Mesendoderm (in vitro differentiated cells): ENCODE measurements at regions not wholly inside any gene's neighbourhood (a gene's known extent, or its start where the extent isn't known, plus 50 kb on each side); places are given as distances from the start of the nearest gene placed in this dataset.
A peak's percentile ranks its signal among the peaks of the same experiment; 100 is the strongest.

ENCODE experiments used
- DNase-seq: peaks from one replicate; pipeline ENCODE4 v3.0.0; 2013
- H2AK5ac ChIP-seq: 2 replicates; pipeline ENCODE4 v1.6.1; 2013; ENCODE audit warnings: low read length, inconsistent platforms
- H2BK120ac ChIP-seq: 2 replicates; pipeline ENCODE4 v1.6.1; 2013; ENCODE audit warnings: low read depth, mild to moderate bottlenecking, low read length, moderate library complexity, mixed read lengths
- H2BK15ac ChIP-seq: replicated peaks from 2 replicates; pipeline ENCODE4 v1.6.1; 2013; ENCODE audit warnings: low read depth, mild to moderate bottlenecking, moderate library complexity
- H2BK5ac ChIP-seq: 2 replicates; pipeline ENCODE4 v1.6.1; 2013; ENCODE audit warnings: low read length, inconsistent platforms
- H3K18ac ChIP-seq: 2 replicates; pipeline ENCODE4 v1.6.1; 2013; ENCODE audit warnings: mild to moderate bottlenecking, low read length, mixed read lengths
- H3K23ac ChIP-seq: one replicate; pipeline ENCODE4 v1.6.1; 2013; ENCODE audit warnings: low read length
- H3K27ac ChIP-seq: 2 replicates; pipeline ENCODE4 v1.5.1; 2013; ENCODE audit warnings: low read depth, mild to moderate bottlenecking, inconsistent platforms, low read length, moderate library complexity
- H3K27me3 ChIP-seq: 2 replicates; pipeline ENCODE4 v1.6.1; 2013; ENCODE audit warnings: low read length, control low read depth, mild to moderate bottlenecking, inconsistent platforms; ENCODE audit not compliant: insufficient read depth, poor library complexity
- H3K36me3 ChIP-seq: 2 replicates; pipeline ENCODE4 v1.6.1; 2013; ENCODE audit warnings: low read length, inconsistent platforms; ENCODE audit not compliant: control insufficient read depth, insufficient read depth
- H3K4ac ChIP-seq: one replicate; pipeline ENCODE4 v1.6.1; 2013; ENCODE audit warnings: low read depth, mild to moderate bottlenecking, low read length, moderate library complexity
- H3K4me1 ChIP-seq: 2 replicates; pipeline ENCODE4 v1.6.1; 2013; ENCODE audit warnings: low read depth, low read length, inconsistent platforms; ENCODE audit not compliant: control insufficient read depth
- H3K4me2 ChIP-seq: 2 replicates; pipeline ENCODE4 v1.6.1; 2013; ENCODE audit warnings: low read length
- H3K4me3 ChIP-seq: 2 replicates; pipeline ENCODE4 v1.5.1; 2013; ENCODE audit warnings: mild to moderate bottlenecking, low read length
- H3K56ac ChIP-seq: one replicate; pipeline ENCODE4 v1.6.1; 2013; ENCODE audit warnings: low read length
- H3K79me1 ChIP-seq: 2 replicates; pipeline ENCODE4 v1.6.1; 2013; ENCODE audit warnings: low read length, inconsistent platforms
- H3K79me2 ChIP-seq: 2 replicates; pipeline ENCODE4 v1.6.1; 2013; ENCODE audit warnings: mild to moderate bottlenecking, low read length; ENCODE audit not compliant: control insufficient read depth, insufficient read depth
- H3K9ac ChIP-seq: 2 replicates; pipeline ENCODE4 v1.6.1; 2013; ENCODE audit warnings: low read length, inconsistent platforms
- H4K5ac ChIP-seq: one replicate; pipeline ENCODE4 v1.6.1; 2013; ENCODE audit warnings: low read length
- H4K8ac ChIP-seq: one replicate; pipeline ENCODE4 v1.6.1; 2013; ENCODE audit warnings: low read depth, mild to moderate bottlenecking, control low read depth, low read length, moderate library complexity
- WGBS: extraction: QIAGEN DNeasy Blood & Tissue Kit; methylation state at CpG from one replicate; pipeline ENCODE4 v1.1.7; 2013; ENCODE audit warnings: low lambda C conversion rate, missing lambda C conversion rate; ENCODE audit not compliant: insufficient coverage; ENCODE audit errors: extremely low coverage; 5-methylcytosine and 5-hydroxymethylcytosine counted together

GRCh38 chr12:118827606-118828005 is 153.7 kb upstream of the SRRM4 start:
- no peak for DNase-seq
- Histone ChIP-seq H3K79me2 (no peaks in the 10 kb centered on the region), H4K8ac (no peak overlapping the region), H2BK5ac (no peak overlapping the region), H3K9ac (no peak overlapping the region), H4K5ac (no peak overlapping the region), H3K27ac (no peak overlapping the region), H3K79me1 (no peaks in the 10 kb centered on the region), H3K36me3 (no peaks in the 10 kb centered on the region), H3K56ac (no peak overlapping the region), H3K18ac (no peak overlapping the region), H2AK5ac (no peak overlapping the region), H3K4me1 (no peaks in the 10 kb centered on the region), H3K27me3 (no peaks in the 10 kb centered on the region), H3K4me2 (no peak overlapping the region), H3K23ac (no peak overlapping the region), H2BK120ac (no peak overlapping the region), H3K4me3 (no peak overlapping the region), H2BK15ac (no peak overlapping the region), H3K4ac (no peak overlapping the region)
- no CpG with 5 or more reads among the region's 6 CpGs for WGBS

- no CpG with 5 or more reads among the region's 1 CpG for WGBS
- Histone ChIP-seq H4K5ac (no peak overlapping the region), H3K79me2 (no peaks in the 10 kb centered on the region), H3K36me3 (no peaks in the 10 kb centered on the region), H2BK5ac (no peak overlapping the region), H3K79me1 (no peaks in the 10 kb centered on the region), H3K9ac (no peak overlapping the region), H3K4ac (no peak overlapping the region), H2BK15ac (no peak overlapping the region), H2BK120ac (no peak overlapping the region), H3K4me2 (no peak overlapping the region), H3K56ac (no peak overlapping the region), H3K23ac (no peak overlapping the region), H3K27ac (peak overlapping the region; percentile 3), H2AK5ac (no peak overlapping the region), H3K4me3 (no peak overlapping the region), H3K27me3 (no peaks in the 10 kb centered on the region), H3K4me1 (no peaks in the 10 kb centered on the region), H3K18ac (no peak overlapping the region), H4K8ac (no peak overlapping the region)
- DNase-seq = no peak
These were observed 151.0 kb upstream of the SRRM4 start for GRCh38 chr12:118830296-118830695.

GRCh38 chr12:118835926-118836325 is 145.4 kb upstream of the SRRM4 start:
- no peak overlapping the region for H4K8ac ChIP-seq
- H3K4me1 ChIP-seq = no peaks in the 10 kb centered on the region
- no peak overlapping the region for H3K23ac ChIP-seq
- no peak overlapping the region for H3K4me3 ChIP-seq
- no peak overlapping the region for H3K9ac ChIP-seq
- H2BK120ac ChIP-seq = no peak overlapping the region
- no peaks in the 10 kb centered on the region for H3K36me3 ChIP-seq
- H2BK5ac ChIP-seq = no peak overlapping the region
- no peak overlapping the region for H3K56ac ChIP-seq
- H3K4ac ChIP-seq = no peak overlapping the region
- no peak overlapping the region for H3K27ac ChIP-seq
- no peak overlapping the region for H2AK5ac ChIP-seq
- no peak overlapping the region for H3K4me2 ChIP-seq
- no peaks in the 10 kb centered on the region for H3K79me1 ChIP-seq
- no peaks in the 10 kb centered on the region for H3K27me3 ChIP-seq
- no peak for DNase-seq
- H3K79me2 ChIP-seq = no peaks in the 10 kb centered on the region
- WGBS = no CpG with 5 or more reads among the region's 1 CpG
- no peak overlapping the region for H3K18ac ChIP-seq
- no peak overlapping the region for H2BK15ac ChIP-seq
- H4K5ac ChIP-seq = no peak overlapping the region

- H2BK120ac ChIP-seq = no peak overlapping the region
- no peak overlapping the region for H3K23ac ChIP-seq
- no peak overlapping the region for H2BK5ac ChIP-seq
- no peak overlapping the region for H3K27ac ChIP-seq
- no peaks in the 10 kb centered on the region for H3K79me1 ChIP-seq
- no peak overlapping the region for H2BK15ac ChIP-seq
- H3K56ac ChIP-seq = no peak overlapping the region
- no peak overlapping the region for H3K18ac ChIP-seq
- H3K27me3 ChIP-seq = no peaks in the 10 kb centered on the region
- DNase-seq = peak; percentile 70
- H3K4ac ChIP-seq = no peak overlapping the region
- H3K4me1 ChIP-seq = no peaks in the 10 kb centered on the region
- no peak overlapping the region for H3K9ac ChIP-seq
- no peak overlapping the region for H3K4me2 ChIP-seq
- H3K36me3 ChIP-seq = no peaks in the 10 kb centered on the region
- no peaks in the 10 kb centered on the region for H3K79me2 ChIP-seq
- no peak overlapping the region for H2AK5ac ChIP-seq
- no peak overlapping the region for H4K8ac ChIP-seq
- H4K5ac ChIP-seq = no peak overlapping the region
- H3K4me3 ChIP-seq = no peak overlapping the region
These were observed 140.9 kb upstream of the SRRM4 start for GRCh38 chr12:118840399-118840798.

- Histone ChIP-seq H3K4ac (no peak overlapping the region), H4K8ac (no peak overlapping the region), H3K79me1 (no peaks in the 10 kb centered on the region), H2BK5ac (no peak overlapping the region), H3K9ac (no peak overlapping the region), H3K23ac (no peak overlapping the region), H2BK15ac (no peak overlapping the region), H3K27me3 (no peaks in the 10 kb centered on the region), H3K18ac (no peak overlapping the region), H2BK120ac (no peak overlapping the region), H3K27ac (no peak overlapping the region), H3K36me3 (no peaks in the 10 kb centered on the region), H3K56ac (no peak overlapping the region), H3K4me2 (no peak overlapping the region), H3K4me3 (no peak overlapping the region), H3K79me2 (no peaks in the 10 kb centered on the region), H4K5ac (no peak overlapping the region), H2AK5ac (no peak overlapping the region), H3K4me1 (no peaks in the 10 kb centered on the region)
- no peak for DNase-seq
These were observed 140.5 kb upstream of the SRRM4 start for GRCh38 chr12:118840878-118841277.

GRCh38 chr12:118841588-118841987 is 139.8 kb upstream of the SRRM4 start:
- H4K5ac ChIP-seq = no peak overlapping the region
- no peaks in the 10 kb centered on the region for H3K4me1 ChIP-seq
- no peak overlapping the region for H2AK5ac ChIP-seq
- no peaks in the 10 kb centered on the region for H3K79me1 ChIP-seq
- no peak overlapping the region for H3K4me3 ChIP-seq
- no peak overlapping the region for H2BK5ac ChIP-seq
- H3K79me2 ChIP-seq = no peaks in the 10 kb centered on the region
- no peak overlapping the region for H3K9ac ChIP-seq
- no peak overlapping the region for H3K56ac ChIP-seq
- H2BK15ac ChIP-seq = no peak overlapping the region
- no peak overlapping the region for H4K8ac ChIP-seq
- H3K4me2 ChIP-seq = no peak overlapping the region
- no peak overlapping the region for H3K23ac ChIP-seq
- WGBS = no CpG with 5 or more reads among the region's 6 CpGs
- no peak overlapping the region for H2BK120ac ChIP-seq
- DNase-seq = no peak
- H3K18ac ChIP-seq = no peak overlapping the region
- no peaks in the 10 kb centered on the region for H3K36me3 ChIP-seq
- no peak overlapping the region for H3K4ac ChIP-seq
- H3K27me3 ChIP-seq = no peaks in the 10 kb centered on the region
- no peak overlapping the region for H3K27ac ChIP-seq
